ENCODE measurements at regions not wholly inside any gene's neighbourhood (a gene's known extent, or its start where the extent isn't known, plus 50 kb on each side); places are given as distances from the start of the nearest gene placed in this dataset.
"Not testable (repeated sequence)": the region's sequence is repeated elsewhere in the genome, so short reads cannot be mapped to it uniquely, and the experiment has no call there.

- DNase-seq, result no peak
Measured at GRCh38 chr20:1809611-1810510, 85.3 kb upstream of the SIRPA start.

- peak; percentile 64 for DNase-seq
Measured at GRCh38 chr20:1809131-1809572, 86.1 kb upstream of the SIRPA start.

- no peak for DNase-seq
Measured at GRCh38 chr20:1808101-1808500, 87.1 kb upstream of the SIRPA start.

DNA sequence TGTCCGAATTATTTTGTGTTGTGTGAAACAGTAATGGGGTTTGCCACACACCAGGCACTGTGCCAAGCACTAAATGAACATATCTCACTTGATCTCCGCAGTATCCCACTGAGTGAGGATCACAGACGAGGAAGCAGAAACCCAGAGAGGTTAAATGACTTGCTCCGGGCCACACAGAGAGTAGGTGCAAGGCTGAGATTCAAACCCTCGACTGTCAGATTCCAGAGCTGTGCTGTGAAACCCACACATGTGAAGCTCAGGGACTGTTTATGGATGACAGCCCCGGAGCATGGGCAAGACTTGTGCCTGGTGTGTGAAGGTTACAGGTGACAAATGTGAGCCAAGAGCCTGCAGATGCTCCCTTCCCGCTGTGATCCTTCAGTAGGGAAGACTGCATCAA is 87.8 kb upstream of the SIRPA start:
- no peak for DNase-seq

DNA sequence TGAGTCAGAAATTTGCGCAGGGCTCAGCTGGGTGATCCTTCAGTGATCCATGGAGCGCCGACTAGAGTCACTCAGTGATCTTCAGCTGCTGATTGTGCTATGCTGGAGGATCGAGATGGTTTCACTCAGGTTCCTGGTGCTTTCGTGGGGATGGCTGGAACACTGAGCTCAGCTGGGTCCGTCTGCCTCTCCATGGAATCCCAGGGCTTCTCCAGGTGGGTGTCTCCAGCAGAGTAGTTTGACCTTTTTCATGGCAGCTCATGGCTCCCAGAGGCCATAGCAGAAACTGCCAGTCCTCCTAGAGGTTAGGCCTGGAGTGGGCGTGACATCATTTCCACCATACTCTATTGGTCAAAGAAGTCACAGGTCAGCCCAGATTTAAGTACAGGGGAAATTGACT is 88.8 kb upstream of the SIRPA start:
- no peak for DNase-seq

DNA sequence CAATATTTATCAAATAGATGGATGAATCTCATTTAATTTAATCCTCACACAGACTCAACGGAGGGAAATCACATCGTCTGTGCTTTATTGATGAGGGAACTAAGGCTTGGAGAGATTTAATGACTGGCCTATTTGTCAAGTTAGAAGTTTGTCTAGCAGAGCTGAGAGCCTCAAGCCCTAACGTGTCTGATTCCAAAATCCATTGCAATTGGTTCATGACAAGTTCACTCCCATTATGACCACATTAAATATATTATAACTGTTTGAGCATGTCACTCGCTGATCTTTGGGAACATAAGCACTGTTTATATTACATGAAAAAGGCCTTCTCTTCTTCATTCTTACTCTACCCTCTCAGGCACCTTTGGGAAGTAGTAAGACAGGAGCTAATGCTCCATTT is 89.4 kb upstream of the SIRPA start:
- no peak for DNase-seq

DNA sequence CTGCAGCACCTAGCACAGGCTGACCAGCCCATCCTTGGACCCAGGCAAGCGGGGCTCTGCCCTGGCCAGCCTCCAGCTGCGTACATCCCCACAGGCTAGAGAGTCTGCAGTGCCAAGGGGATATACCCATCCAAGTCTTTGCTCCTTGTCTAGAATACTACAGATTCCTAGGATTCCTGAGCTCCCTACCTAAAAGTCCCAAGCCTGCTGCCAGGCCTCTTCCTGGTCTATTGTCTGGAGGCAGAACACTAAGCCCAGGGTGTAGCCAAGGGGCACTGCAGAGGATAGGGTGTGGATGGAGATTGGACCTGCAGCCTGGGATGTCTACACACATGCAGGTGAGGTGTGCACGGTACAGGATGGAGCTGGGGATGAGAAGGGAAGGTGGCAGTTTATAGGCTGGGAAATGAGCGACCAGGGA is 90.0 kb upstream of the SIRPA start:
- peak; percentile 54 for DNase-seq

GRCh38 chr20:1804554-1804956 is 90.7 kb upstream of the SIRPA start:
- DNase-seq, result no peak

- DNase-seq, result no peak
Measured at GRCh38 chr20:1803932-1804501, 91.2 kb upstream of the SIRPA start.

DNA sequence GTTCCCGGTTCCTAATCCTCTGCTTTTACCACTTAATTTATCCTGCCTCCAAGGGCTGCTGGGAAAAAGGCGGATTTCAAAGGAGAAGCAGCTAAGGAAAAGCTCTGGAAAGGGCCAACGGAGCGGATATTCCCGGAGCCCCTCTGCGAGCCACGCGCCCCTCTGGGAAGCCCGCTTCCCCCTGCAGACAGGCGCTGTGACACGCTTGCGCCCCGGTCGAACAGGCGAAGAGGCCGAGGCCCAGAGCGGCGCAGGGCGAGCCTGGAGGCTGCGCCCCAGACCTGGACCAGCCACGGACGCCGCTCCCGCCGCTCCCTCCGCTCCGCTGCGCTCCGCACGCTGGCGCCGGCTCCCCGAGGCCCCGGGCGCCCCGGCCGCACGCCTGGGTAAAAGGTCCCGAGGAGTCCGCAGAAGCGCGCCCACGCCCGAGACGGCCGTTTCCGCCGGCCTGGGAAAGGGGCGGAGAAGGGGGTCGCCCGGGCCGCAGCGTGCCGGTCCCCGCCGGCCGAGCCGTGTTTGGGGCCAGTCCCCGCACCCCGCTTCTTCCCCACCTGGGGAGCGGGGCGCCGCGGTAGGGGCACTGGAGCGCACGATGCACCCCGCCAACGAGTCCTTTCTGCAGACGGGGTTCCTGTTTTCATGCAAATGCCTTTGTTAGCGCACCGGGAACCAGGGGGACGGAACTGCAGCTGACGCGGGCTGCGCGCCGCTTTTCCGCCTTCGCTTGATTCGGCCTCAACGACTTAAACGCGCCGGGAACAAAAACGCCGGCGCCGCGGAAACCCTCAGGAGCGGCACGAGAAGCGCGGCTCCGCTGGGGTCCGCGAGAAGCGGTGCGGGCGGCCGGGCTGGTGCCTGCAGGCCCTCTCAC is 91.9 kb upstream of the SIRPA start:
- DNase-seq, result no peak

GRCh38 chr20:1802385-1803060 is 92.7 kb upstream of the SIRPA start:
- DNase-seq, result peak; percentile 91

GRCh38 chr20:1801929-1802306 is 93.3 kb upstream of the SIRPA start:
- DNase-seq, result no peak

DNA sequence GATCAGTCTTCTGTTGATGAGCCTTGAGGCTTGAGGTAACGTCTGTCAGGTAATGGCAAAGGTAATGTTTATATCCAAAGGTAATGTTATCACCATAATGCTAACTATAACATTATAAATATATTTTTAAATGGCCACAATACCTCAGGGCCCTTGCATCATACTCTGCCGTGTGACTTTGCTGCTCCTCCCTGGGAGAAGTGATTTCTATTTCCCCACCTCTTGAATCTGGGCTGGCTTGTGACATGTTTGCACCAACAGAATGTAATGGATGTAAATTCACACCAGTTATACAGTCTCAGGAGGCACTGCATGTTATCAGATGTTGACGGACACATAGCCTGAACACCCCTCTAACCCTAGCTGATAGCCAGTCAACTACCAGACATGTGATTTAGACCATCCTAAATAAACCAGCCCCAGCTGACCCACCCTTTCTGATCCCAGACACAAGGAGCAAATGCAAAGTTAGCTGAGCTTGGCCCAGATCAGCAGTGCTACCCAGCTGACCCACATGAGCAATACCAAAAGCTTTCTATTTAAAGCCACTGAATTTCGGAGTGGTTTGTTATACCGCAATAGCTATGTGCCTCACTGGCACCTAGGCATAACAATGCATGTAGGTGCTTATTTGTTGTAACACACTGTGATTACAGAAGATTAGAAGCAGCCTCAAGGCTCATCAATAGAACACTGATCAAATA is 93.8 kb upstream of the SIRPA start:
- DNase-seq, result no peak

- DNase-seq, result no peak
Measured at GRCh38 chr20:1800777-1801176, 94.4 kb upstream of the SIRPA start.

DNA sequence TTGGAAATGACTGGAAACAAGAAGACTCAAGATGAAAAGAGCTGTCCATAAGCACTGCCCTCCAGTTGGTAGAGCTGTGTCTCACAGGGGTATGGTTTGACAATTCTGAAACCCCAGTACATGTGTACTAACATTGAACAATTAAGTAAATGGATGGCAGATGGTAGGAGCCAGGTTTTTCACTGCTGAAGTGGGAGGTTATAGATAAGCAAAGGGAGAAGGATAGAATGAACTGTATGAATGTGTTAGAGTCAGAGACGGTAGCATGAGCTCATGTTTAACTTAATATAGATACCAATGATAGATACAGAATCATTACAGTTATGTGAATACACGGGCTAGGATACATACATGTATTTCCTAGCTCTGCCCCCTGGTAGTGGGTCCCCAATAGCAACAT is 95.0 kb upstream of the SIRPA start:
- no peak for DNase-seq

DNA sequence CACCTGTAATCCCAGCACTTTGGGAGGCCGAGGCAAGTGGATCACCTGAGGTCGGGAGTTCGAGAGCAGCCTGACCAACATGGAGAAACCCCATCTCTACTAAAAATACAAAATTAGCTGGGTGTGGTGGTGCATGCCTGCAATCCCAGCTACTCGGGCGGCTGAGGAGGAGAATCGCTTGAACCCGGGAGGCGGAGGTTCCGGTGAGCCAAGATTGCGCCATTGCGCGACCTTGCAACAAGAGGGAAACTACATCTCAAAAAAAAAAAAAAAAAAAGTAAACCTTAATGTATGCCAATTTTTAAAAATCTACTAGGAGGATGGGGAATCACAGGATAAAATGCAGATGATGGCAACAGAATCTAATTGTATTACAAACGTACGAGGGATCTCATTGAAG is 95.5 kb upstream of the SIRPA start:
- not testable (repeated sequence) for DNase-seq

- no peak for DNase-seq
Measured at GRCh38 chr20:1798982-1799381, 96.2 kb upstream of the SIRPA start.

GRCh38 chr20:1793821-1794220 is 101.4 kb upstream of the SIRPA start:
- no peak for DNase-seq

DNA sequence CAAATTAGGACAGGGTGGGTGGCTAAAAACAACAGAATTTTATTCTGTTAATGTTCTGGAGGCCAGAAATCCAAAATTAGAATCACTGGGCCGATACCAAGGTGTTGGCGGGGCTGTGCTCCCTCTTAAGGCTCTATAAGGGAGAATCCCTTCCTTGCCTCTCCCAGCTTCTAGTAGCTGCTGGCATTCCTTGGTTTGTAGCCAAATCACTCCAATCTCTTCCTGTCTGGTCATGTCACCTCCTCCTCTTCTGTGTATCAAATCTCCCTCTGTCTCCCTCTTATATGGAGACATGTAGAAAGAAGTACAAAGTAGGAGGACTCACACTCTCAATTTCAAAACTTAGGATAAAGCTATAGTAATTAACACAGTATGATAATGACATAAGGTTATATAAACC is 102.9 kb upstream of the SIRPA start:
- no peak for DNase-seq

- DNase-seq, result no peak
Measured at GRCh38 chr20:1790386-1790785, 104.8 kb upstream of the SIRPA start.

DNA sequence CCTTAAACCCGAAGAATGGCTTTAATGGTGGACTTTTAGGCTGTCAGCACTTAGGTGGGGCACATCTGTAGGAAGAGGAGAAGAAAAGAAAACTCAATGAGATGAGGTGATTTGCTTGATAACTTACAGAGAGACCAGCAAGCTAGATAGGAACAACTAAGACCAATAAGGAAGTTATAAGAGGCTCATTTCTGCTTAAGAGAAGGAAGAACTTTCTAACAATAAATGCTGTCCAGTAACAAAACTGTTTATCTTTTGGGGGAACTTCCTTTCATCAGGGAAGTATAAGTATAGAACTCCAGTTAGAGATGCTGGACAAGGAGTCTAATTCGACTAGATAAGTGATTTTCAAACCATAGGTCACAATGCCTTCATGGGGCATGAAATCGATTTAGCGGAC is 107.2 kb upstream of the SIRPA start:
- no peak for DNase-seq

- no peak for DNase-seq
Measured at GRCh38 chr20:1786486-1786885, 108.7 kb upstream of the SIRPA start.
